ENCODE measurements at regions not wholly inside any gene's neighbourhood (a gene's known extent, or its start where the extent isn't known, plus 50 kb on each side); places are given as distances from the start of the nearest gene placed in this dataset.
"Not testable (repeated sequence)": the region's sequence is repeated elsewhere in the genome, so short reads cannot be mapped to it uniquely, and the experiment has no call there.

DNA sequence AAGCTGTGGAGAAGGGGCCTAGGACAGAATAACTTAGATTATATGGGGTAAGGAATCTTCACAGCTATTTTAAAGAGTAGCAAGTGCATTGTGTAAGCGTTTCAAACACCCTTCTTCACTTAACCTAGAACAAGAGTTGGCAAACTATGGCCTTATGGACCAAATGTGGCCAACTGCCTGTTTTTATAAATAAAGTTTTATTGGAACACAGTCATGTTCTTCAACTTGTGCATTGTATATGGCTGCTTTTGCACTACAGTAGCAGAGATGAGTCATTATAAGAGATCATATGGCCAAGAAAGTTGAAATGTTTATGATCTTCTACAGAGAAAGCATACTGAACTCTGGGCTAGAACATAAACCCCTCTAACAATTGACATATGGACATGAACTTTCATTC, 187.8 kb downstream of the ETV1 start:
- no peaks in the 10 kb centered on the region for H3K27me3 ChIP-seq
- TF ChIP-seq, protein P1, sequence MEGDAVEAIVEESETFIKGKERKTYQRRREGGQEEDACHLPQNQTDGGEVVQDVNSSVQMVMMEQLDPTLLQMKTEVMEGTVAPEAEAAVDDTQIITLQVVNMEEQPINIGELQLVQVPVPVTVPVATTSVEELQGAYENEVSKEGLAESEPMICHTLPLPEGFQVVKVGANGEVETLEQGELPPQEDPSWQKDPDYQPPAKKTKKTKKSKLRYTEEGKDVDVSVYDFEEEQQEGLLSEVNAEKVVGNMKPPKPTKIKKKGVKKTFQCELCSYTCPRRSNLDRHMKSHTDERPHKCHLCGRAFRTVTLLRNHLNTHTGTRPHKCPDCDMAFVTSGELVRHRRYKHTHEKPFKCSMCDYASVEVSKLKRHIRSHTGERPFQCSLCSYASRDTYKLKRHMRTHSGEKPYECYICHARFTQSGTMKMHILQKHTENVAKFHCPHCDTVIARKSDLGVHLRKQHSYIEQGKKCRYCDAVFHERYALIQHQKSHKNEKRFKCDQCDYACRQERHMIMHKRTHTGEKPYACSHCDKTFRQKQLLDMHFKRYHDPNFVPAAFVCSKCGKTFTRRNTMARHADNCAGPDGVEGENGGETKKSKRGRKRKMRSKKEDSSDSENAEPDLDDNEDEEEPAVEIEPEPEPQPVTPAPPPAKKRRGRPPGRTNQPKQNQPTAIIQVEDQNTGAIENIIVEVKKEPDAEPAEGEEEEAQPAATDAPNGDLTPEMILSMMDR (IDR thresholded peaks at IDR 0.05), result no peak
- TF ChIP-seq POLR2A (IDR thresholded peaks at IDR 0.05), result no peak

DNA sequence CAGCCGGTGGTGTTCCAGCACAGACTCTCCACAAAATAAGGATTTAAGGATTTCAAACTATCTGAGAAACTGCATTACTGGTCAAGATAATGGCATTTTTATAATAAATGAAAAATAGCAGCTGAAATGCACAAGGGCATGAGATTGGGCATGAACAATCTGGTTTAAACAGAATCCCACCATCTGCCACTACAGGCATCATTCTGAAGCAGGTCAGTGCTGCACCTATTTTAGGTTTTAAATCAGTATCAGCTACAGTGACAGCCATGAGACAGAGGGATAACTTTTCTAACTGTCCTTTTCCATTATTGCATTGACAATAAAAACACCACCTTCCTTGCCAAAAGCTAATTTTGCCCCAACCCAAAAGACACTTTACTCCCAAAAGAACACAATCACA, 186.8 kb downstream of the ETV1 start:
- no peaks in the 10 kb centered on the region for H3K27me3 ChIP-seq
- no peak for ATAC-seq
- 87 to 97% (median 92%) methylated on average over 1 of the region's 1 CpG for WGBS, 4 donors

More for the DNA sequence above, 187.8 kb downstream of the ETV1 start:
- Histone ChIP-seq H3K4me3 (no peak overlapping the region), H3K4me1 (no peaks in the 10 kb centered on the region), H3K36me3 (no peaks in the 10 kb centered on the region), H3K27ac (no peak overlapping the region), H3K9me3 (no peaks in the 10 kb centered on the region)
- WGBS, 4 donors, result 77 to 84% (median 79%) methylated on average over 1 of the region's 1 CpG
- DNase-seq (no peak), ATAC-seq (no peak)
- intact Hi-C loops (cut with DNase I), result no loop called here

DNA sequence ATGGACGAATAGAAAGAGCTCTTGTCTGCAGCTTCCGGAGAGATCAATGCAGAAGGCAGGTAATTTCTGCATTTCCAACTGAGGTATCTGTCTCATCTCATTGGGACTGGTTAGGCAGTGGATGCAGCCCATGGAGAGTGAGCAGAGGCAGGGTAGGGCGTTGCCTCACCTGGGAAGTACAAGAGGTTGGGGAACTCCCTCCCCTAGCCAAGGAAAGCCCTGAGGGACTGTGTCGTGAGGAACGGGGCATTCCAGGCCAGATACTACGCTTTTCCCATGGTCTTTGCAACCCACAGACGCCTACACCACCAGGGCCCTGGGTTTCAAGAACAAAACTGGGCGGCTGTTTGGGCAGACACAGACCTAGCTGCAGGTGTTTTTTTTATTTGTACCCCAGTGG, 186.3 kb downstream of the ETV1 start:
- ATAC-seq (no peak), DNase-seq (no peak)
- H3K4me1 ChIP-seq, result no peaks in the 10 kb centered on the region
- TF ChIP-seq, protein P1 (IDR thresholded peaks at IDR 0.05), result no peak
- TF ChIP-seq POLR2A (IDR thresholded peaks at IDR 0.05), result no peak
- intact Hi-C loops (cut with DNase I), result no loop called here
- WGBS, 4 donors, result 87 to 88% (median 88%) methylated on average over 8 of the region's 8 CpGs
- no peak overlapping the region for H3K27ac ChIP-seq
- no peaks in the 10 kb centered on the region for H3K27me3 ChIP-seq
- H3K9me3 ChIP-seq, result no peaks in the 10 kb centered on the region
- no peak overlapping the region for H3K4me3 ChIP-seq
- H3K36me3 ChIP-seq, result no peaks in the 10 kb centered on the region

More for the DNA sequence above, 186.8 kb downstream of the ETV1 start:
- H3K36me3 ChIP-seq, result no peaks in the 10 kb centered on the region
- intact Hi-C loops (cut with DNase I), result no loop called here
- H3K9me3 ChIP-seq, result no peaks in the 10 kb centered on the region
- H3K4me1 ChIP-seq, result no peaks in the 10 kb centered on the region
- TF ChIP-seq POLR2A (IDR thresholded peaks at IDR 0.05), result no peak
- TF ChIP-seq, protein P1 (IDR thresholded peaks at IDR 0.05), result no peak
- H3K4me3 ChIP-seq, result no peak overlapping the region
- no peak for DNase-seq
- H3K27ac ChIP-seq, result no peak overlapping the region

DNA sequence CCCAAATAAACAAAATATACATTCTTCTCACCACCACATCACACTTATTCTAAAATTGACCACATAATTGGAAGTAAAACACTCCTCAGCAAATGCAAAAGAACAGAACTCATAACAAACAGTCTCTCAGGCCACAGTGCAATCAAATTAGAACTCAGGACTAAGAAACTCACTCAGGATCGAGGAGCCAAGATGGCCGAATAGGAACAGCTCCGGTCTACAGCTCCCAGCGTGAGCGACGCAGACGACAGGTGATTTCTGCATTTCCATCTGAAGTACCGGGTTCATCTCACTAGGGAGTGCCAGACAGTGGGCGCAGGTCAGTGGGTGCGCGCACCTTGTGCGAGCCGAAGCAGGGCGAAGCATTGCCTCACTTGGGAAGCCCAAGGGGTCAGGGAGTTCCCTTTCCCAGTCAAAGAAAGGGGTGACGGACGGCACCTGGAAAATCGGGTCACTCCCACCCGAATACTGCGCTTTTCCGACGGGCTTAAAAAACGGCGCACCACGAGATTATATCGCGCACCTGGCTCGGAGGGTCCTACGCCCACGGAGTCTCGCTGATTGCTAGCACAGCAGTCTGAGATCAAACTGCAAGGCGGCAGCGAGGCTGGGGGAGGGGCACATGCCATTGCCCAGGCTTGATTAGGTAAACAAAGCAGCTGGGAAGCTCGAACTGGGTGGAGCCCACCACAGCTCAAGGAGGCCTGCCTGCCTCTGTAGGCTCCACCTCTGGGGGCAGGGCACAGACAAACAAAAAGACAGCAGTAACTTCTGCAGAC, 183.2 kb downstream of the ETV1 start:
- DNase-seq; H3K4me3 ChIP-seq; intact Hi-C loops (cut with DNase I); H3K27me3 ChIP-seq; H3K27ac ChIP-seq; H3K4me1 ChIP-seq; H3K9me3 ChIP-seq; H3K36me3 ChIP-seq; ATAC-seq: not testable (repeated sequence)
- WGBS, 4 donors, result 84 to 93% (median 86%) methylated on average over 20 to 33 of the region's 33 CpGs

DNA sequence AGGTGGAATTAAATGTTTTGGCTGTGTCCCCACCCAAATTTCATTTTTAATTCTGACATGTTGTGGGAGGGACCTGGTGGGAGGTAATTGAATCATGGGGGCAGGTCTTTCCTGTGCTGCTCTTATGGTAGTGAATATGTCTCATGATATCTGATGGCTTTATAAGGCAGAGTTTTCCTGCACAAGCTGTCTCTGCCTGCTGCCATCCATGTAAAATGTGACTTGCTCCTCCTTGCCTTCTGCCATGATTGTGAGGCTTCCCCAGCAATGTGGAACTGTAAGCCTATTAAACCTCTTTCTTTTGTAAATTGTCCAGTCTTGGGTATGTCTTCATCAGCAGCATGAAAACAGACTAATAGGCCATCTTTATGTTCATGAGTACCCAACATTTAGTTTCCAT, 172.2 kb downstream of the ETV1 start:
- intact Hi-C loops (cut with DNase I); H3K9me3 ChIP-seq; DNase-seq; H3K27ac ChIP-seq; H3K27me3 ChIP-seq; H3K4me3 ChIP-seq; H3K36me3 ChIP-seq; H3K4me1 ChIP-seq; ATAC-seq: not testable (repeated sequence)

All from heart left ventricle (tissue), 16 donors.